IMR-90 (cell line): ENCODE measurements at regions not wholly inside any gene's neighbourhood (a gene's known extent, or its start where the extent isn't known, plus 50 kb on each side); places are given as distances from the start of the nearest gene placed in this dataset.

ENCODE experiments used
- ATAC-seq: fragments of 200-7000 bp; cut with Tn5 transposase; 2 replicates; pipeline ENCODE4 v1.9.1; 2020; ENCODE audit warnings: low read depth, mild to moderate bottlenecking, moderate library complexity
- BruUV-seq: library from RNA; stranded (reverse); fragments of 400-500 nt; replicated peaks from 2 replicates; lab custom pipeline; 2021; lab: Mats Ljungman, UMichigan
- CTCF ChIA-PET: fragments of 300-600 bp; formaldehyde crosslinking; extraction: SDS; loops from one replicate; lab custom pipeline; 2021; ENCODE audit warnings: antibody characterized with exemption; lab: Yijun Ruan, JAX
- POLR2A ChIA-PET: fragments of 300-600 bp; sonication (Branson Sonifier 250); formaldehyde crosslinking; loops from one replicate; lab custom pipeline; 2022; ENCODE audit warnings: antibody characterized with exemption; ENCODE audit not compliant: unreplicated experiment; lab: Charles Lee
- DNase-seq: peaks from one replicate; pipeline ENCODE4 v3.0.0; 2013
- H2AFZ ChIP-seq: replicated peaks from 2 replicates; pipeline ENCODE3; 2013; ENCODE audit warnings: low read length, mild to moderate bottlenecking; ENCODE audit not compliant: poor library complexity
- H2AK5ac ChIP-seq: 2 replicates; pipeline ENCODE4 v1.6.1; 2013; ENCODE audit warnings: low read depth, low read length, inconsistent platforms
- H2AK9ac ChIP-seq: replicated peaks from 2 replicates; pipeline ENCODE3; 2013; ENCODE audit warnings: mild to moderate bottlenecking, low read depth, low read length, moderate library complexity; ENCODE audit not compliant: poor library complexity
- H2BK120ac ChIP-seq: 2 replicates; pipeline ENCODE4 v1.6.1; 2013; ENCODE audit warnings: low read depth, low read length, inconsistent platforms
- H2BK15ac ChIP-seq: 3 replicates; pipeline ENCODE4 v1.6.1; 2013; ENCODE audit warnings: low read depth, low read length, inconsistent platforms
- H2BK20ac ChIP-seq: 2 replicates; pipeline ENCODE4 v1.6.1; 2013; ENCODE audit warnings: low read depth, mild to moderate bottlenecking, inconsistent platforms, low read length, moderate library complexity
- H2BK5ac ChIP-seq: 2 replicates; pipeline ENCODE4 v1.6.1; 2013; ENCODE audit warnings: mild to moderate bottlenecking, low read depth, low read length, inconsistent platforms; ENCODE audit not compliant: poor library complexity, severe bottlenecking
- H3K14ac ChIP-seq: replicated peaks from 2 replicates; pipeline ENCODE4 v1.6.1; 2013; ENCODE audit warnings: low read depth, low read length, inconsistent platforms
- H3K18ac ChIP-seq: 2 replicates; pipeline ENCODE4 v1.6.1; 2013; ENCODE audit warnings: low read depth, low read length, control low read depth
- H3K23ac ChIP-seq: 2 replicates; pipeline ENCODE4 v1.6.1; 2013; ENCODE audit warnings: low read depth, low read length, inconsistent platforms
- H3K27ac ChIP-seq: 2 replicates; pipeline ENCODE4 v1.5.1; 2013; ENCODE audit warnings: mild to moderate bottlenecking, control low read depth, low read length; ENCODE audit not compliant: insufficient read depth
- H3K27me3 ChIP-seq: 2 replicates; pipeline ENCODE4 v1.6.1; 2013; ENCODE audit warnings: low read length; ENCODE audit not compliant: control insufficient read depth, insufficient read depth
- H3K36me3 ChIP-seq: 2 replicates; pipeline ENCODE4 v1.6.1; 2013; ENCODE audit warnings: low read length, mixed read lengths; ENCODE audit not compliant: control insufficient read depth, insufficient read depth
- H3K4ac ChIP-seq: 2 replicates; pipeline ENCODE4 v1.6.1; 2013; ENCODE audit warnings: low read depth, low read length, inconsistent platforms
- H3K4me1 ChIP-seq: 2 replicates; pipeline ENCODE4 v1.6.1; 2013; ENCODE audit warnings: low read length, mixed read lengths; ENCODE audit not compliant: control insufficient read depth, insufficient read depth
- H3K4me2 ChIP-seq: 2 replicates; pipeline ENCODE4 v1.6.1; 2013; ENCODE audit warnings: low read depth, mild to moderate bottlenecking, control low read depth, low read length, moderate library complexity
- H3K4me3 ChIP-seq: 2 replicates; pipeline ENCODE4 v1.5.1; 2013; ENCODE audit warnings: low read depth, mild to moderate bottlenecking, control low read depth, low read length, moderate library complexity; ENCODE audit not compliant: insufficient read depth
- H3K56ac ChIP-seq: 2 replicates; pipeline ENCODE4 v1.6.1; 2013; ENCODE audit warnings: low read length, inconsistent platforms; ENCODE audit not compliant: insufficient read depth; ENCODE audit errors: extremely low read depth
- H3K79me1 ChIP-seq, 2 experiments: 2 replicates each; pipeline ENCODE4 v1.6.1; 2013; ENCODE audit warnings: low read length in 2 of 2, inconsistent platforms in 1 of 2, low read depth in 1 of 2
- H3K9ac ChIP-seq: 2 replicates; pipeline ENCODE4 v1.6.1; 2013; ENCODE audit warnings: low read depth, low read length, control low read depth
- H3K9me1 ChIP-seq: 2 replicates; pipeline ENCODE4 v1.6.1; 2013; ENCODE audit warnings: low read length, inconsistent platforms; ENCODE audit not compliant: insufficient read depth
- H3K9me3 ChIP-seq: 2 replicates; pipeline ENCODE4 v1.6.1; 2013; ENCODE audit warnings: low read length; ENCODE audit not compliant: control insufficient read depth, insufficient read depth
- H4K20me1 ChIP-seq: 2 replicates; pipeline ENCODE4 v1.6.1; 2013; ENCODE audit warnings: low read length, inconsistent platforms; ENCODE audit not compliant: insufficient read depth
- H4K5ac ChIP-seq: 2 replicates; pipeline ENCODE4 v1.6.1; 2013; ENCODE audit warnings: mild to moderate bottlenecking, low read depth, low read length, control low read depth
- H4K8ac ChIP-seq, 2 experiments: 2 replicates each; pipeline ENCODE4 v1.6.1; 2013; ENCODE audit warnings: low read depth in 2 of 2, low read length in 2 of 2, control low read depth in 1 of 2, inconsistent platforms in 1 of 2
- H4K91ac ChIP-seq: 2 replicates; pipeline ENCODE4 v1.6.1; 2013; ENCODE audit warnings: low read depth, low read length, inconsistent platforms; ENCODE audit not compliant: insufficient read depth
- BHLHE40 ChIP-seq: fragments of 150-350 bp; IDR thresholded peaks from 2 replicates; pipeline ENCODE4 v1.6.1; 2016; ENCODE audit warnings: mild to moderate bottlenecking, low read depth, low read length
- CEBPB ChIP-seq: IDR thresholded peaks from 2 replicates; pipeline ENCODE4 v1.6.1; 2012; ENCODE audit warnings: low read depth, low read length, improper control_type of control experiment
- FOS ChIP-seq: fragments of 150-350 bp; IDR thresholded peaks from 2 replicates; pipeline ENCODE4 v1.6.1; 2016; ENCODE audit warnings: low read depth, low read length
- MAFK ChIP-seq: IDR thresholded peaks from 2 replicates; pipeline ENCODE4 v1.6.1; 2012; ENCODE audit warnings: low read depth, low read length, improper control_type of control experiment
- MAZ ChIP-seq: IDR thresholded peaks from 2 replicates; pipeline ENCODE4 v1.6.1; 2012; ENCODE audit warnings: low read depth, mild to moderate bottlenecking, low read length, improper control_type of control experiment, moderate library complexity, borderline replicate concordance
- NFE2L2 ChIP-seq: fragments of 150-350 bp; IDR thresholded peaks from 2 replicates; pipeline ENCODE4 v1.6.1; 2016; ENCODE audit warnings: low read depth, mild to moderate bottlenecking, low read length
- RAD21 ChIP-seq: IDR thresholded peaks from 2 replicates; pipeline ENCODE4 v1.6.1; 2012; ENCODE audit warnings: low read length, improper control_type of control experiment
- RFX5 ChIP-seq: IDR thresholded peaks from 2 replicates; pipeline ENCODE4 v1.8.0; 2012; ENCODE audit warnings: low read depth, mild to moderate bottlenecking, low read length, moderate library complexity
- SMC3 ChIP-seq: fragments of 150-350 bp; IDR thresholded peaks from 2 replicates; pipeline ENCODE4 v1.6.1; 2016; ENCODE audit warnings: low read depth, mild to moderate bottlenecking, antibody characterized with exemption, low read length, moderate library complexity
- WGBS, 2 experiments: methylation state at CpG; one replicate each; pipeline versions ENCODE4 v1.1.5 to v1.1.7; 2013; ENCODE audit warnings: missing lambda C conversion rate in 2 of 2; ENCODE audit not compliant: insufficient read length in 1 of 2; ENCODE audit errors: extremely low coverage in 2 of 2; 5-methylcytosine and 5-hydroxymethylcytosine counted together
- dilution Hi-C: fragments of 300-500 bp; cut with HindIII; formaldehyde crosslinking; loops from one replicate; pipeline ENCODE4 v1.14.3; 2018; ENCODE audit warnings: low sequenced_read_pairs; ENCODE audit not compliant: unreplicated experiment
- in situ Hi-C: fragments of 300-500 bp; cut with MboI; formaldehyde crosslinking; loops from 3 replicates; pipeline ENCODE4 v1.14.3; 2019; ENCODE audit warnings: low sequenced_read_pairs, inconsistent platforms, mixed read lengths
- intact Hi-C: fragments of 100-400 bp; cut with micrococcal nuclease; formaldehyde crosslinking; loops from 2 replicates; pipeline ENCODE4 v1.10.0; 2022
- TF ChIP-seq, protein P1 (sequence below): fragments of 150-350 bp; IDR thresholded peaks from 2 replicates; pipeline ENCODE4 v1.6.1; 2017; ENCODE audit warnings: mild to moderate bottlenecking, antibody characterized with exemption, low read length, low read depth

DNA sequence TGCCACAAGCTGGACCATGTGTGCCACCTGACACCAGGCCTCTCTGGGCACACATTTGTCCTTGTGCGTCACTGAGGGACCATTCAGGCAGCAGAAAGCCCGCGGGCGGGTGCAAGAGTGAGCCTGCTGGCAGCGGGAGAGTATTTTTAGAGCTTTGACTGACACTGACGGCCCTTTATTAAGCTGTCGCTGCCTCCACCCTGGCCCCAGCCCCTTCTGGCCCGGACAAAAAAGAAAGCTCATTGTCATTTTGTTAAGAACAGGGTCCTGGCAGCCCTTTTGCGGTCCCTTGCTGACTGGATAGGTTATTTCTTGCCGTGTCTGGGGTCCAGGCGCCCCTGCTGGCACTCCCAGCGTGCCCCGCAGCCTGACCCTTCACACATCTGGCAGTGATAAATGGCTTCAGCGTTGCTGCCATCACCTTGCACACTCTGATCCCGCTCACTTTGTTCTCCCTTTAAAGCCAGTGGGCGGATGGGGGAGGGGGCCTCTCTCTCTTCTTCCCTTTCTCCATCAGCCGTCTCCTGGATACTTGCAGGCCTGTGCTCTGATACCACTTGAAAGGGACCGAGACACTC is 78.4 kb upstream of the NKD1 start:
- H4K8ac ChIP-seq = no peak overlapping the region
- no peak overlapping the region for H4K5ac ChIP-seq
- DNase-seq (no peak), ATAC-seq (no peak)
- dilution Hi-C loops (no loop called here), intact Hi-C loops (no loop called here), in situ Hi-C loops (no loop called here)
- TF ChIP-seq NFE2L2 (no peak), MAFK (no peak), MAZ (no peak), RFX5 (no peak), FOS (no peak), CEBPB (no peak), RAD21 (no peak), SMC3 (no peak), BHLHE40 (no peak)
- TF ChIP-seq, protein P1, sequence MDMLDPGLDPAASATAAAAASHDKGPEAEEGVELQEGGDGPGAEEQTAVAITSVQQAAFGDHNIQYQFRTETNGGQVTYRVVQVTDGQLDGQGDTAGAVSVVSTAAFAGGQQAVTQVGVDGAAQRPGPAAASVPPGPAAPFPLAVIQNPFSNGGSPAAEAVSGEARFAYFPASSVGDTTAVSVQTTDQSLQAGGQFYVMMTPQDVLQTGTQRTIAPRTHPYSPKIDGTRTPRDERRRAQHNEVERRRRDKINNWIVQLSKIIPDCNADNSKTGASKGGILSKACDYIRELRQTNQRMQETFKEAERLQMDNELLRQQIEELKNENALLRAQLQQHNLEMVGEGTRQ = no peak
- no peak overlapping the region for H3K4ac ChIP-seq
- no peak overlapping the region for H2AK9ac ChIP-seq
- no peak overlapping the region for H2BK120ac ChIP-seq
- no peaks in the 10 kb centered on the region for H4K20me1 ChIP-seq
- H2BK15ac ChIP-seq = no peak overlapping the region
- no peak overlapping the region for H3K56ac ChIP-seq
- H3K9me3 ChIP-seq = no peaks in the 10 kb centered on the region
- no peak overlapping the region for H3K23ac ChIP-seq
- H3K14ac ChIP-seq = no peak overlapping the region
- H3K36me3 ChIP-seq = no peaks in the 10 kb centered on the region
- no peak overlapping the region for H2AK5ac ChIP-seq
- 14% methylated on average over 8 of the region's 18 CpGs; no CpG with 5 or more reads in 1 of the 2 experiments for WGBS, 2 experiments
- ChIA-PET CTCF (no interaction called here), POLR2A (no interaction called here)
- H3K9me1 ChIP-seq = no peaks in the 10 kb centered on the region
- no TSS peak for BruUV-seq
- no peak overlapping the region for H3K9ac ChIP-seq
- no peak overlapping the region for H3K4me3 ChIP-seq
- H2BK5ac ChIP-seq = no peak overlapping the region
- no peak overlapping the region for H3K18ac ChIP-seq
- H2AFZ ChIP-seq = no peak overlapping the region
- H4K91ac ChIP-seq = no peak overlapping the region
- no peak overlapping the region for H3K4me2 ChIP-seq
- no peaks in the 10 kb centered on the region for H3K79me1 ChIP-seq
- H3K27ac ChIP-seq = no peak overlapping the region
- H3K27me3 ChIP-seq = peaks cover 29% of the 10 kb centered on the region
- H3K4me1 ChIP-seq = 0 out of 2 replicates have a peak, but pooled peaks cover 2% of the 10 kb centered on the region
- no peak overlapping the region for H2BK20ac ChIP-seq
